DND-41 (cell line): ENCODE measurements at regions not wholly inside any gene's neighbourhood (a gene's known extent, or its start where the extent isn't known, plus 50 kb on each side); places are given as distances from the start of the nearest gene placed in this dataset.

ENCODE experiments used
- EZH2 ChIP-seq: IDR thresholded peaks from 3 replicates; pipeline ENCODE4 v1.6.1; 2012; ENCODE audit warnings: borderline replicate concordance, low read depth, mild to moderate bottlenecking, moderate library complexity, low read length, inconsistent platforms; ENCODE audit not compliant: severe bottlenecking
- TF ChIP-seq, protein P1 (sequence below): IDR thresholded peaks from 2 replicates; pipeline ENCODE4 v1.5.1; 2012; ENCODE audit warnings: borderline replicate concordance, low read length, moderate library complexity, mild to moderate bottlenecking; ENCODE audit not compliant: poor library complexity, severe bottlenecking; ENCODE audit errors: extremely low read depth

DNA sequence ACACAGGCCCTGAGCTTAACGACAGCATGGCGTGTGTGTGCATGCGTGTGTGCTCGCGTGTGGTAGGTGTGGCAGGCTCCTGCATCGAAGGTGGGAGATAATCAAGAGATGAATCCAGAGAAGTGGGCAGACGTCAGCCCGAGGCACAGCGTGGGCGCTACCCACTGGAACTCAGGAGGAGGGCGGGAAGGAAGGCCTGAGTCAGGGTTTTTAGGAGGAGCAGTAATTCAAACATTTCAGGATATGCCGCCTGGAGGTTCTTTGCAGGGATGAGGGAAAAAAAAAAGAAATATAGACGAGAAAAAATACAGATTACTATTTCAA, 66.3 kb upstream of the STX18 start:
- TF ChIP-seq, protein P1, sequence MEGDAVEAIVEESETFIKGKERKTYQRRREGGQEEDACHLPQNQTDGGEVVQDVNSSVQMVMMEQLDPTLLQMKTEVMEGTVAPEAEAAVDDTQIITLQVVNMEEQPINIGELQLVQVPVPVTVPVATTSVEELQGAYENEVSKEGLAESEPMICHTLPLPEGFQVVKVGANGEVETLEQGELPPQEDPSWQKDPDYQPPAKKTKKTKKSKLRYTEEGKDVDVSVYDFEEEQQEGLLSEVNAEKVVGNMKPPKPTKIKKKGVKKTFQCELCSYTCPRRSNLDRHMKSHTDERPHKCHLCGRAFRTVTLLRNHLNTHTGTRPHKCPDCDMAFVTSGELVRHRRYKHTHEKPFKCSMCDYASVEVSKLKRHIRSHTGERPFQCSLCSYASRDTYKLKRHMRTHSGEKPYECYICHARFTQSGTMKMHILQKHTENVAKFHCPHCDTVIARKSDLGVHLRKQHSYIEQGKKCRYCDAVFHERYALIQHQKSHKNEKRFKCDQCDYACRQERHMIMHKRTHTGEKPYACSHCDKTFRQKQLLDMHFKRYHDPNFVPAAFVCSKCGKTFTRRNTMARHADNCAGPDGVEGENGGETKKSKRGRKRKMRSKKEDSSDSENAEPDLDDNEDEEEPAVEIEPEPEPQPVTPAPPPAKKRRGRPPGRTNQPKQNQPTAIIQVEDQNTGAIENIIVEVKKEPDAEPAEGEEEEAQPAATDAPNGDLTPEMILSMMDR: no peak
- no peak for TF ChIP-seq EZH2
